GM21423 (cell line): ENCODE measurements at regions not wholly inside any gene's neighbourhood (a gene's known extent, or its start where the extent isn't known, plus 50 kb on each side); places are given as distances from the start of the nearest gene placed in this dataset.
"Not testable (repeated sequence)": the region's sequence is repeated elsewhere in the genome, so short reads cannot be mapped to it uniquely, and the experiment has no call there.

Source experiments
- ATAC-seq: cut with Tn5 transposase; IDR thresholded peaks from one replicate; pipeline ENCODE4 v1.9.1; 2021; ENCODE audit warnings: mild to moderate bottlenecking, moderate library complexity; ENCODE audit not compliant: unreplicated experiment

DNA sequence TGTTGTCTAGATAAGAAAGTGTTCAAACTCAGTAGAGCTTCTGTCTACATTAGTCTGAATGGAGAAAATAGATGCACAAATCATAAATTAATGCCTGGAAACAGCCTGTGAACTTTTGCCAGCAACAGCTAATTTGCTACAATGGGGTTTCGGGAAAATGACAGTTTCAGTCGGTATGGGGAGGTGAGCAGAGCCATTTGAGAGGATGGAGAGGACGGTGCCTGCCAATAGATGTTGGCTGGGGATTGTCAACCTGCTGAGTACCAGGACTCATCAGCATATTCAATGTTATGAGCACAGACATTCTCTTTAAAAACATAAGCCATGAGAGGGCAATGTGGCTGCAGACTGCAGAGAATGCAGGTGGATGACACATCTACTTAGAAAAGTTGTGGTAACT, 230.3 kb upstream of the PCDH18 start:
- no peak for ATAC-seq

DNA sequence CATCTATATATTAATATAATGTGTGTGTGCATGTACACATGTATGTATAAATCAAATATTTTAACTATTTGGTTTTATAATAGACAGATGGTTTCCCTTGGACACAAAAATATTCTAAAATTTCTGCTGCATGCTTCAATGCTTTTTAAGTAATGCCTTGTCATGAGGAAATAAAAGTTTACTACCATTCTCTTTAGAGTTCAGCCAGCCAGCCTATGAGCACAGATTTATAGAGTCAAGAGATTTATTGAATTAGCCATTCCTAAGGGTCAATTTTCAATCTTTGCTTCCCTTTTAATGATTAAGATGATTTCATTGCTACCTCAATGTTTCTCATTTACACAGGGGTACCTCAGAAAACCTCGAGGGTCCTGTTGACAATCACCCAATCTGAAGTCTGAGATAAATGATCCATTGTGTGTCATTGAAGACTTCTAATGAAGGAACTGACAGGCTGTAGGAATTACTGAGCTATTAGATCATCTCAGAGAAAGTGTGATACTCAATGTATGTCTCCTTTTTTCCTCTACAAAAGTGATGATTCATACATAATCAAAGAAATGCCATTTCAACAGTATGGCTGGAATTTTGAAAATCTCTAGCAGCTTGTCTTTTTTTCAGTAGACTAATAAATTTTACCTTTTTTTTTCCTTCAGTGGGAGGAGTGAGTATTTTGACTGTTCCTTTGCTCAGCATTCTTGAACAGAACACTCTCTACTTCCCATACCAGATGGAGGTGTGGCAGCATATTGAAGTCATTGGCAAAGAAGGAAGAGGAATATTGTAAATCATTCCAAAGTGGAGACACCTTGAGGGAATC, 222.6 kb upstream of the PCDH18 start:
- no peak for ATAC-seq

DNA sequence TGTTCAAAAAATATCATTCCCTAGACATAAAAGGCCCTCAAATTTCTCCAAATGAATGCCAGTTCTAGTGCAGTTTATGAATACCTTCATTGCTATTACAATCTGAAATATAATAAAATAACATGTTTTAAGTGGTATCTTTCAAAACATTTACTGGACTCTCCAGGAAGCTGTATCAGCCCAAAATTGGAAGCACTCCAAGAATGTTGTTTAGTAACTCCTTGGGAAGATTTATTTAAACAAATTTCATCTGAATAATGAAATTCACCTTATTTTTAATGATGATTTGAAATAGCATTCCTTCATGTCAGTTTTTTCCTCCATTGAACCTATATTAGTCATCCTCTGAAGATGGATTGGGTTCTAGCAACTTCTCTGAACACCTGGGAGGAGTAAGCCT, 217.2 kb upstream of the PCDH18 start:
- no peak for ATAC-seq

DNA sequence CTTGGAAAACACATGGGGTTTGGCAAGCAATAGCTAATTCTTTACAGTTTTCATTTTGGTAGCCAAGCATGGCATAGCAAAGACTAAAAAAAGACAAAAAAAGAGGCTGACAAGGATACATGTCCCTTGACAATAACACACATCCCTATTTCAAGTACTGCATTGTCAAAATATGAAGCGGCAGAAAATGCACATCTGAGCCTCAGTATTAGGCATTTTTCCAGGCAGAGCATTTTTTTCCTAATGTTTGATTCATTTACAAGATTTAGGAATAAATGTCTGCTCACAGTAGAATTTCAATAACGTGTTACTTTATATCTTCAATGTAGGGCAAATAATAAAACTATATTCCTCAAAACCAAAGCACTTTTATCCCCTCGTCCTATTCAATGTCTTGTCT, 216.3 kb upstream of the PCDH18 start:
- ATAC-seq = no peak

DNA sequence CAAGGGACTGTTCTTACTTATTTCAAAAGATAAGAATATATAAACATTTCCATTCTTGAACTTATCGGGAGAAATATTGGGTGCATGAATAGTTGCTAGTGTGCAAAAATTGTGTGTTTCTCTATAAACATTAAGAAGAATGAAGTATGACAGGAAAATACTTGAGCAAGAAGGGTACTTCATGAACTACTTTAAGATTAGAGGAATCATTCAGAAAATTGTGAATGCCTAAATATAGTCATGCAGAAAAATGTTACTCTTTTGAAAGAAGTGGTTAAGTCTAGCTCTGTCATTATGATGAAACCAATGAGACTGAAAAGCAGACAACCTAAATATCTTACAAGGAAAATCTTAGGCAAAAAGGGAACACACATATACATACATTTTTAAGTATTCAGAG, 207.8 kb upstream of the PCDH18 start:
- ATAC-seq = no peak

DNA sequence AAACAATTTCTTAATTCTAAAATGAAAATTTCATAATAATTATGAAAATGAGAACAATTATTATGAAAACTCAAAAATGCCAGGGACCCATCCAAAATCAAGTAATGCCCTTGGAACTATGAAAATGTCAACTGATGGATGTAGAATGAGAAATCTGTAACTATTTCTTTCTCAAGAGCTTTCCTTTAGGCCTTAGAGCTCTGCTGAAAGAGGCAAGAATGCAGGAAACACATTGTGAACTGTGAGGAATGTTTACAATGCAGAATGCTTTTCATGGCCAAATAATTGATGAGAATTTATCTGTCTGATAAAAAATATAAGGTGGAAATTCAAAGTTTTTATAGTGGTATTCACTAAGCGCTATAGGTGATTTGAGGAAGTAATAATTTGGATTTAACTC, 207.1 kb upstream of the PCDH18 start:
- ATAC-seq = no peak

DNA sequence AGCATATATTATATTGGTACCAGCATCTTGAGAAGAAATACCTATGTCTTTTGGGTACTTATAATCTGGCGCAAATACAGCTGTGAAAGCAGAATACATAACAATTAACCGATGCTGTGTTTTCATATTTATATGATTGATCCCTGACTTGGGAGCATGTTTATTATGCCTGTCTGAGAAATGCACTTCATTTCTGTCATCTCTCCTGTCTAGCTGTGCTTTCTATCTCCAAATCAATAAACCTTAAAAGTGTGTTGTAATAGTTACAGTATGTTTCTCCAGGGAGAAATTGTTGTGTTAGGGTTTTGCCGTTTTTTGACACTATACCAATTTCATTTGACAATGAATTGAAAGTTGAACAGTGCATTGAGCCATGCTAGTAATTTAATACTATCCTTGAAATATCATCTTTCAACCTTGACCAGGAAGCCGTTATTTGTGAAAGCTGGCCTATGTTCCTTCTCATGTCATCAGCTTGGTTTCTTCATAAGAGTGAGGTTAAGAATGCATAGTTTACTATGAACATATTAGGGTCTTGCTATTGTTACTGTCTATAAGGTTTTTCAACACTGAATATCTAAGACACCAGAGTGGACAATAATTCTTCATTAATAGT, 206.2 kb upstream of the PCDH18 start:
- ATAC-seq = no peak

DNA sequence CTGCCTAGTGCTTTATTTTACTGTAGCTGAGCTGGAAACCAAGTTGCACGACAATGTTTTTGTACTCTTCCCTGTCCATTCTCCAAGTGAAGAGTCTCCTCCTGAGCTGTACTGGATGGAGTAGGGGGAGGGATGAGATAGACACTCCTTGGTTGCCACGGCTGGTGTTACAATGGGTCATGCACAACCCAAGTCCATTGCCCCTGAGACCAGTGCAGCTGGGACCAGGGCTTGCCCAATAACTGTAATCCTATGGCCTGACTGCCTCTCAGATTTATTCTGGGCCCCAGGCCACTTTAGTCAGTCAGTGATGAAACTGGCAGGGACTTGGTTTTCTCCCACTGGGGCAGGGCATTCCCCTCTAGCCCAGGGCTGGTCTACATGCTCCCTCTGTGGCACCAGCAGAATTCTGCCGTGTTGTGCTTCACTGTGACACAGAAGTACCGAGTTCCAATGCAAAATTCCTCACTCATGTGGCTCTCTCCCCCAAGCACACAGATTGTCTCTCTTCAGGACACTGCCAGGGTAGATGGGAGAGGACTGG, 203.3 kb upstream of the PCDH18 start:
- no peak for ATAC-seq

DNA sequence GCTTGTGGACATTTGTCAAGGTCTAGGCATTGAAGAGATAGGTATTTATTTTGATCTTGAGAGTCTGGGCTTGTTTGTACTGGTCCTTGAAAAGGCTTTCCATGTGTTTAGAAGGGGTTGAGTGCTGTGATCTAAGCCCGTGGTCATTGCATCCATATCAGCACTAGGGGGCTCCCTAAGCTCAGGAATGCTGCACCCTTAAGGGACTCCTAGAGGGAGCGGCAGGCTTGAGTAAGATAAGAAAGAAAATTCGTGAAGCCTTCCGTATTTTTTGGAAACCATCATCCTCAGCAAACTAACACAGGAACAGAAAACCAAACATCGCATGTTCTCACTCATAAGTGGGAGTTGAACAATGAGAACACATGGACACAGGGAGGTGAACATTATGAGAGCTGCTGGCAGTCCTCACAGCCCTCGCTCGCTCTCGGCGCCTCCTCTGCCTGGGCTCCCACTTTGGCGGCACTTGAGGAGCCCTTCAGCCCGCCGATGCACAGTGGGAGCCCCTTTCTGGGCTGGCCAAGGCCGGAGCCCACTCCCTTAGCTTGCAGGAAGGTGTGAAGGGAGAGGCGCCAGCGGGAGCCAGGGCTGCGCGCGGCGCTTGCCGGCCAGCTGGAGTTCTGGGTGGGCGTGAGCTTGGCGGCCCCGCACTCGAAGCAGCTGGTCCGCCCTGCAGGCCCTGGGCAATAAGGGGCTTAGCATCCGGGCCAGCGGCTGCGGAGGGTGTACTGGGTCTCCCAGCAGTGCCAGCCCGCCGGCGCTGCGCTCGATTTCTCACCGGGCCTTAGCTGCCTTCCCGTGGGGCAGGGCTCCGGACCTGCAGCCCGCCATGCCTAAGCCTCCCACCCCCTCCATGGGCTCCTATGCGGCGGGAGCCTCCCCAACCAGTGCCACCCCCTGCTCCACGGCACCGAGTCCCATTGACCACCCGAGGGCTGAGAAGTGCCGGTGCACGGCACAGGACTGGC, 201.2 kb upstream of the PCDH18 start:
- ATAC-seq = not testable (repeated sequence)

DNA sequence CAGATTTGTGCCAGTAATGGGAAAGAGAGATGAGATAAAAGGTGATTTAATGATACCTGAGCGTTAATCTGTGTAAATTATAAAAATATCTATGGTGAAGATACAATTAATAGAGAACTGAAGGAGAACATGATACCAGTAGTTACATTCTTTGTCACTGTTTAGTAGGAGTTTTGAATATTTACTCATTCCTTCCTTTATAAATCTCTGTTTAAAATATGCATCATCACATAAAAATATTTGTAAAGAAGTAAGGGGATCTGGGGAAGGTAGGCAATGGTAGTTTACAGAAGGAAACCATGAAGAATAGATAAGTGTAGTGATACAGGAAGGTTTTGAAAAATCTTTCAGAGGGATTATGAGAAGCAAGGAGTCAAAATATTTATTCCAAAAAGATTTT, 190.6 kb upstream of the PCDH18 start:
- ATAC-seq = no peak

DNA sequence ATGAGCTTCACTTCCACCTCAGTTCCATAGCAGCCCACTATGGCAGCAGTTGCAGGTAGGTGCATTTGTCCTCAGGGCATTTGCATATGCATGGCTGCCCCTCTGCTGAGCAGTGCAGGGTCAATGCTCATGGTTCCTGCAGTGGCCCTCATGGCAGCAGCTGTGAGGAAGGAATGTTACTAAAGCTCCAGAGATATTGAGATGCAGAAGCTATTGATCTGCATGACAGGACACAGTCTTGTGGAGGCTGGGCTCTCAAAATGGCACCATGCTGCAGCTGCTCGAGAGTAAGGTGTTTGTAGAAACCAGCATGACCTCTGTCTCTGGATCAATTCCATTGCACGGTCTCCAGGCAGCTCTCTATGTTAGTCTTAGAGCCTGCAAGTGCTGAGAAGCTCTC, 179.2 kb upstream of the PCDH18 start:
- no peak for ATAC-seq

DNA sequence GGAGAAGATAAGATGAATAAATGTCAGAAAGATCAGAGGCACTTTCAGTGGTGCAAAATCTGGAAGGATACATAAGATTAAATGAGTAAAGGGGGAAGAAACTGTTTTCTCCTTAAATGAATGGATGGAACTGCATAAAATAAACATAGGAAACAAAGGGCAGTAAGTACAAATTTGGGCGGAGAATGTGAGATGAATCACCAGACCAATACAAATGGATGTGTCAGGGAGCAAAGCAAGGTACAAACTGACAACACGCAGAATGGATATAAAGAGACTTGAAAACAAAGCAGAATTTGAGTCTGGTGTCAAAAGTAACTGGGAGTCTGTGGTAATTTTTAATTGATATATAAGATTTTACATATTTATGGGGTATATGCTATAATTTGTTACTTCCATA, 175.3 kb upstream of the PCDH18 start:
- no peak for ATAC-seq

DNA sequence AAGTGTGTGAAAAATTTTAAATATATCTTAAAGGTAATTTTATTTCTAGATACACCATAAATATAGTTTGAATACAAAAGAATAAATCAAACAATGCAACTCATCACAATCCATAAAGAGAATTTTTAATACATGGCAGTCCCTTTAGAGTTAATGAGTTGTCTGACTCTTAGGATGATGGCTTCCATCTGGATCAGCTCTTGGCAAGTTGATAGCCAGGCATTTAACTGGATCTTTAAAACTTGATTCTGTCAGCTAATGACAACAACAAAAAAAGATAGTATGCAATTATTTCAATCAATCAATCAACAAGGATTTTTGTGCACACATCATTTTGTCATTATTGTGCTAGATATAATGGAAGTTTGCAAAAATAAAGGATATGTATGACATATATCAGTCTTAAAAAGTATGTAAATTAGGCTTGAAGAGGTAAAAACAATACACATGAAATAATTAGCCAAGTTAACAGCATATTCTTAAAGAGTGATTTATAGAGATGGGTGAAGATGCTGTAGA, 174.9 kb upstream of the PCDH18 start:
- no peak for ATAC-seq

DNA sequence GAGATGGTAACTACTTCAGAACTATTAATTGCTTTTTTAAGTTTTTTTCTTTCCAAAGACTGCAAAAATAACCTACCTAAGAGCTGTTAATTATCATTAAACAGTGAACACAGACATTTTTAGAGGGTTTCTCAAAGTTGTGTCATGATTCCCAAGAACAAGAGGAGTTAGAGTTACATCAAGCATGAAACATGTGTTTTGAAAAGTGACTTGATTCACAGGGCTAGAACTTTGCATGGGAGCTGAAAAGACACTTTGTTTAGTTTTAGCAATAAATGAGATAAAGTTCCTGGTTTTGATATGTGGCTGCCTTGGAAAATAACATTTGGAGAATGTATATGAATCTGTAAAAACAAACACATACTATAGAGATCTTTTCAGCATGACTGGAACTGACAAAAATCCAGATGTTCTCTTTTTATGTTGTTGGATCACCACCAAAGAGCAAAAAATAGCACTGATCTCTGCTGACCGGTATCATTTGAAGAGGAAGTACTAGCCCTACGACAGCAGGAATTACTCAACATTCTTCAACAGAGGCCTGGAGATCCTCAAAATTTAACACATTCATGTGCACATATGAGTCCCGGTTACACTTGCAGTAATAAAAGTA, 173.0 kb upstream of the PCDH18 start:
- no peak for ATAC-seq

DNA sequence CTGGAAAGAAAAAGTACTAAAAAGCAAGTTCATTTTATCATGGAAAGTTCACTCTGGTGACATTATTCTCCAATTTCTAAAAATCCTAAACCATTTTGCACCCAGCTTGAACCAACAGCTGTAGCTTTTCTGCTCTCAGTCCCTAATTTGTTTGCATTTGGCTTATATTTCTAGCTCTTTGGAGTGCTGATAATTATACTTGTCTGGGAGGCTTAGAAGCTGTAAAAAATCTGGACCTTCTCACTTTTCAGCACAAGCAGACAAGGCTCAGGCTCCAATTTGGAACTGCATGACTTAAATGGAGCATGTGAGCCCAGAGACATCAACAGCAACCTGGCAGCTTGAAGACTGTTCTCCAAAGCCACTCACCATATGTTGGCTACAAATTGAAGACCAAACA, 170.9 kb upstream of the PCDH18 start:
- ATAC-seq = no peak

DNA sequence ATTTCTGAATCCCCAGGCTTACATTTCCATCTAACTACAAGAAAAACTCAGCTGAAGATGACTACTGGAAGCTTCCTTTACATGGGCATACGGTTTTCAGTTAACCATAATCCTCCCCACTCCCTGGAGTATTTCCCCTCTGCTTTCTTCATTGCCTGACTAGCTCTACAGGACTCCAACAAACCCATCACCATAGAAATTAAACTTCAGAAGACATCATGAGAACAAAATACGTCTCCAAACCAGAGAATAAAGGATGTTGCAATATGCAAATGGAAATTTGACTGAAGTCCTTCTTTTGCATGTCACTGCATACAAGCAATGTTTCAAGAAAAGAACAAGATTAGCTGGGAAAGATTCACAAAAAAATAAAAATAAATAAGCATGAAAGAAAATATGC, 170.2 kb upstream of the PCDH18 start:
- no peak for ATAC-seq

DNA sequence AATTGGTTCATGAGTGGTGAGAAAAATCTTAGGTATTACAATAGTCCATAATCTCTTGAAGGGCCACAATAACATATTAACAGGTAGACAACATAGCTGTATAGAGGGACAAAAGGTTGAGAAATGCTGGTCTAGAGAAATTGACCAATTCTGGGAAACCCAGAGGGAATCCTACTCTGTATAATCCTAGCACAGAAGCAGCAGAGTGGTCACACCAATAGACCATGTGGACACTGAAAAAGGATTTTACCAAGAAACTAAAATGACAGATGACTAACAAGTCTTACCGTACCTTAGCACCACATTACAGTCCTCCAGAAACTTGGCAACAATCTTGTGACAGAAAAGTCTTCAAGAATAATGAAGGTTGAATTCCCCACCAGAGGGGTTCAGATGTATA, 169.1 kb upstream of the PCDH18 start:
- ATAC-seq = no peak

DNA sequence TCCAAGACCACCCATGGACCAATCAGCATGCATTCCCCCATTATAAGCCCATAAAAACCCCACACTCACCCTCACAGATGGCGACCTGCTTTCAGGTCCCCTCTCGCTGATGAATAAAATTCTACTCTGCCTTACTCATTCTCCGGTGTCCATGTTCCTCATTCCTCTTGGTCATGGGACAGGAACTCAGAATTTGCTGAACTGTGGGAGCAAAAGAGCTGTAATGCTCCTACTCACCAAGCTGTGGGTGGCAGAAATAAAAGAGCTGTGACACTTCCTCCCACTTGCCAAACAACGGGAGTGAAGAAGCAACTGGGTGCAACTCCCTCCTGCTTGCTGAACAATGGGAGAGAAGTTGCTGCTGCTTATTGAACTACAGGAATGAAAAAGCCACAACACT, 168.5 kb upstream of the PCDH18 start:
- ATAC-seq = no peak

DNA sequence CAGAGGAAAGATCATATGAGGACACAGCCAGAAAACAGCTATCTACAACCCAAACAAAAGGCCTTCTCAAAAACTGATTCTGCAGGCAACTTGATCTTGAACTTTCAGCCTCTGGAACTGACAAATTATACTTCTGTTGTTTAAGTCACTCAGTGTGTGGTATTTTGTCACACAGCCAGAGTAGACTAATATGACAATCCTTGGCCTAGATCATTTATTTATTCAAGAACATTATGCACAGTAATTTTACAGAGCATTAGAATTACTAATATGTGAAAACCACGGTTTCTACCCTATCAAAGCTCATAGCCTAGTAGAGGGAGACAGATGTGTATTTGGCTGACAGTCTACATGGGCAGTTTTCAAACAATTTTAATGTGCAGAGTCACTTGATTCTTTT, 167.8 kb upstream of the PCDH18 start:
- ATAC-seq = no peak

DNA sequence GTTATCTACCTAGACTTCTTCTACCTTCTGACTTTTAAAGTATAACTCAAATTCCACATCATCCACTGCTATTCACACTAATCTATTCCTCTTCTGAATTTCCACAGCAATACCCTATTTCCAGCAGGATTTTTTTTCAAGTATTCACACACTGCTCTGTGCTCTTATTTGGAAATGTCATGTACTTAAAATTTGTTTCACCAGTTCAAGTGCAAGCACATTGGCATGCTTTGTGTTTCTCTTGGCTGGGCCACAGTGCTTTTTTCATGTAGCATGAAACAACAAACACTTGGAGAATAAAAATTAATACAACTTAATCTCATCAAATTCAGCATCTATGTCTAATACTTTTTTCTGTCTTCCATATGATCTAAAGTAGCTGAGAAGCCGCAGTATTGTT, 161.8 kb upstream of the PCDH18 start:
- no peak for ATAC-seq

DNA sequence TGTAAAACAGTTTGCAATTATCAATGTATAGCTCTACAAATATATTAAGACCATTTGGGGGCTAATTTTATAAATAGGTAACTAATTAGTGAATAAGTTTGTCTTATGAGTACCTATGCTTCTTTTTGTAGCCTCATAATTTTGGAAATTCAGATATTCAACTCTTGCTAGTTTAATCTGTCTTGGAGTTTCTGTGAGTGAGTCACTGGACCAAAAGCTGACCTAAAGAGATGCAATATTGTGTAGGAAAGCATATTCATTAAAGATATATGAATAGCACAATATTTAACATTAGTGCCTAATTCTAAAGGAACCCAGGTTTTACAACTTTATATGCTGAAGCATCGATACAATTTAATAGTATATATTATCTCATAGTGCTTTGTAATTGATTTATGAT, 161.3 kb upstream of the PCDH18 start:
- no peak for ATAC-seq
